ENCODE measurements at regions not wholly inside any gene's neighbourhood (a gene's known extent, or its start where the extent isn't known, plus 50 kb on each side); places are given as distances from the start of the nearest gene placed in this dataset.

DNA sequence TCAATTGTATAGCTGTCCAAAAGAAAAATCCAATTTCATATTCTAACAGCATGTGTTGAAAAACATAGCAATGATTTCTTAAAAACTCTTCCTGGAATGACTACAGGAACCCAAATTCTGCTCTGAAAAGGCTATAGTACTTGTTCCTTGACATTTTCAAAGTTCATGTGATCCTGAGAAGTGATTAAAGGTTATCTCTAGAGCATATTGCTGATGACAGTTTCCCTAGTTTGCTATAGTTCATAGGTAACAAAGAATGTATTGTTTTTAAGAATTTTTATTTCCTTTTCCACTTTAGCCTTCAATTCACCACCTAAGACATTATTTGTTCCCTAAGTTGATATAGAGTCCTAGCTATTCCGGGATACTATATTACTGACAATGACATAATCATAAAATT lies 1614.6 kb downstream of the PCDH7 start:
- no TSS peak for BruUV-seq (replicated peaks)
- H3K36me3 Mint-ChIP-seq (ENCODE audit: insufficient read depth, unreplicated experiment), result no peaks in the 10 kb centered on the region

GRCh38 chr4:32337403-32337802 lies 1617.2 kb downstream of the PCDH7 start:
- H3K27ac Mint-ChIP-seq (ENCODE audit: low read depth, unreplicated experiment), result no peak overlapping the region
- H3K27me3 Mint-ChIP-seq (ENCODE audit: insufficient read depth, unreplicated experiment), result no peaks in the 10 kb centered on the region
- no peaks in the 10 kb centered on the region for H3K36me3 Mint-ChIP-seq (ENCODE audit: insufficient read depth, unreplicated experiment)
- peaks cover 7% of the 10 kb centered on the region for H3K9me3 Mint-ChIP-seq (ENCODE audit: unreplicated experiment)
- no TSS peak for BruUV-seq (replicated peaks)
- no peak for TF ChIP-seq CTCF (IDR thresholded peaks at IDR 0.05; ENCODE audit: unreplicated experiment)
- DNase-seq (ENCODE audit: unreplicated experiment), result no peak
- peaks cover 5% of the 10 kb centered on the region for H3K4me1 Mint-ChIP-seq (ENCODE audit: insufficient read depth, unreplicated experiment)
- H3K4me3 Mint-ChIP-seq (ENCODE audit: unreplicated experiment), result no peak overlapping the region
- POLR2A ChIA-PET, result no interaction called here
- CTCF ChIA-PET, result no interaction called here
- intact Hi-C loops (cut with micrococcal nuclease), result no loop called here

More for the DNA sequence above, 1614.6 kb downstream of the PCDH7 start:
- Mint-ChIP-seq H3K9me3 (ENCODE audit: unreplicated experiment) (no peaks in the 10 kb centered on the region), H3K4me1 (ENCODE audit: insufficient read depth, unreplicated experiment) (peaks cover 5% of the 10 kb centered on the region), H3K4me3 (ENCODE audit: unreplicated experiment) (no peak overlapping the region), H3K27ac (ENCODE audit: low read depth, unreplicated experiment) (no peak overlapping the region), H3K27me3 (ENCODE audit: insufficient read depth, unreplicated experiment) (no peaks in the 10 kb centered on the region)
- DNase-seq (ENCODE audit: unreplicated experiment), result no peak
- TF ChIP-seq CTCF (IDR thresholded peaks at IDR 0.05; ENCODE audit: unreplicated experiment), result no peak
- CTCF ChIA-PET, result no interaction called here
- intact Hi-C loops (cut with micrococcal nuclease), result no loop called here
- POLR2A ChIA-PET, result no interaction called here

DNA sequence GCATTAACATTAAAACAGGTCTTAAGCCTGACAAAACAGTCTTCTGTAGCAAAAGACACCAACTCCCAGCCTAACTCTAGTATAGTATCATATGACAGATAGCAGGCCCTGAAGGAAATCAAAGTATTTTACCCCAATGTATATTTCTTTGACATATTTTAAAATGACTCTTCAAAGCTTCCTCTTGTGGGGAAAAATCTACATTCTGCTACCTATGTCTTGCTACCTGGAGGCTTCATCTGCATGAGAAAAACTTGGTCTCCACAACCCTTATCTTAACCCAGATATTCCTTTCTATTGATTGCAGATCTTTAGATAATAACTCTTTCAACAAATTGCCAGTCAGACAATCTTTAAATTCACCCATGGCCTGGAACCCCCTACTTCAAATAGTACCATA lies 1620.4 kb downstream of the PCDH7 start:
- no peaks in the 10 kb centered on the region for H3K4me1 Mint-ChIP-seq (ENCODE audit: insufficient read depth, unreplicated experiment)
- CTCF ChIA-PET, result no interaction called here

DNA sequence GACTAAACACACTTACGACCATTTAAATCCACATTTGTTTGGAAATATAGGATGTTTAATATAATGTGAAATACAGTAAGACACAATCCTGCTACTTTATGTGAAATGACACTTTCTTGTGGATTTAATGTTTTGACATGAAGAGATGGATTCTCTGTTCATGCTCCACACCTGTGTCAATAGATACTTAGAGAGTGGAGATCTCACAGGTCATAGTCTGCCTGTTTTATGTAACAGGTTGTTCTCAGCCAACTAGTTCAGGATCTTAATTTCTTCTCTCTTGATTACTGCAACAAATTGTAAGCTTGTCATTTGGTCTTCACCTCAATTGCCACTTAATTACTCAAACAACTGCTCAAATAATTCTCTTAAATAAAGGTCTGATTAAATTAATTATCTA lies 1621.2 kb downstream of the PCDH7 start:
- intact Hi-C loops (cut with micrococcal nuclease), result no loop called here
- no peak for TF ChIP-seq CTCF (IDR thresholded peaks at IDR 0.05; ENCODE audit: unreplicated experiment)
- H3K36me3 Mint-ChIP-seq (ENCODE audit: insufficient read depth, unreplicated experiment), result no peaks in the 10 kb centered on the region
- CTCF ChIA-PET, result no interaction called here
- H3K4me3 Mint-ChIP-seq (ENCODE audit: unreplicated experiment), result no peak overlapping the region
- no peak for DNase-seq (ENCODE audit: unreplicated experiment)
- no peaks in the 10 kb centered on the region for H3K4me1 Mint-ChIP-seq (ENCODE audit: insufficient read depth, unreplicated experiment)
- no TSS peak for BruUV-seq (replicated peaks)
- POLR2A ChIA-PET, result no interaction called here
- H3K9me3 Mint-ChIP-seq (ENCODE audit: unreplicated experiment), result peaks cover 7% of the 10 kb centered on the region
- no peaks in the 10 kb centered on the region for H3K27me3 Mint-ChIP-seq (ENCODE audit: insufficient read depth, unreplicated experiment)
- H3K27ac Mint-ChIP-seq (ENCODE audit: low read depth, unreplicated experiment), result no peak overlapping the region

More for the DNA sequence above, 1620.4 kb downstream of the PCDH7 start:
- Mint-ChIP-seq H3K27me3 (ENCODE audit: insufficient read depth, unreplicated experiment) (no peaks in the 10 kb centered on the region), H3K36me3 (ENCODE audit: insufficient read depth, unreplicated experiment) (no peaks in the 10 kb centered on the region), H3K27ac (ENCODE audit: low read depth, unreplicated experiment) (no peak overlapping the region), H3K4me3 (ENCODE audit: unreplicated experiment) (no peak overlapping the region), H3K9me3 (ENCODE audit: unreplicated experiment) (peaks cover 7% of the 10 kb centered on the region)
- TF ChIP-seq CTCF (IDR thresholded peaks at IDR 0.05; ENCODE audit: unreplicated experiment), result no peak
- intact Hi-C loops (cut with micrococcal nuclease), result no loop called here
- POLR2A ChIA-PET, result no interaction called here
- no peak for DNase-seq (ENCODE audit: unreplicated experiment)
- no TSS peak for BruUV-seq (replicated peaks)

Data from MCF 10A (cell line).